UCSD-AML1 (cell line): ENCODE measurements at regions not wholly inside any gene's neighbourhood (a gene's known extent, or its start where the extent isn't known, plus 50 kb on each side); places are given as distances from the start of the nearest gene placed in this dataset.
"Not testable (repeated sequence)": the region's sequence is repeated elsewhere in the genome, so short reads cannot be mapped to it uniquely, and the experiment has no call there.

Source experiments
- DNase-seq: peaks from one replicate; lab custom pipeline; 2025; ENCODE audit not compliant: unreplicated experiment; lab: John Stamatoyannopoulos, UW

DNA sequence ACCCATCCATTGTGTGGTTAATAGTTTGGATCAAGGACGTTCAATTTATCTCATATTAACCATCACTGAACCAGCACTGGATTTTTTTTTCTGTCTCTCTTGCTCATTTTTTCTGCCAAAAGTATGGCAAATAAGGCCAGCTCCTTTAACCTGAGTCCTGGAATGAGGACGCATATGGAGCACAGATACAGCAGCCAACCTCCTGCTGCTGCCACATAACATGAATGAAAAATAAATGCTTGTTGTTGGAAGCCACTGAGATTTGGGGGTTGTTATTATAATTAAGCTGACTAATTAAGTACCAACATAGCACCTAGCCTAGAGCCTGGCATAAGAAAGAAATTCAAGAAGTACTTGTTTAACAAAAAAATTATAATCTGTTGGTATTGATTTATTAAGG is 335.3 kb upstream of the DUSP10 start:
- no peak for DNase-seq

DNA sequence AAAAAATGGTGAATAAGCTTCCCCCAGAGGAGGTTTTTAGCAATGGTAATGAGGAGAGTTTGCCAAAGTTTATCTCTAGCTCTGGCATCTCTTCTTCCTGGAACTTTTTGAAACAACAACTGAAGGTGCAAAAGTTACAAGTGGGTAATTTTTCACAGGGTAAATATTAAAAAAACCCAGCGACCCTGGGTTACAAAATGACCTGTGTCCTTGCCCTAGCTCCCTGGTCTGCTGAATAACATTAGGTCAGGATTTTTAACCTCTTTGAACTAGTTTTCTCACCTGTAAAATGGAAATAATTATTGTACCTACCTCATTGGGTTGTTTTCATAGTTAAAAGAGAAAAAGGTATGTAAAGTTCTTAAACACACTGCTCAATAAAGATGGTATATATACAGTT is 332.4 kb upstream of the DUSP10 start:
- DNase-seq = no peak

DNA sequence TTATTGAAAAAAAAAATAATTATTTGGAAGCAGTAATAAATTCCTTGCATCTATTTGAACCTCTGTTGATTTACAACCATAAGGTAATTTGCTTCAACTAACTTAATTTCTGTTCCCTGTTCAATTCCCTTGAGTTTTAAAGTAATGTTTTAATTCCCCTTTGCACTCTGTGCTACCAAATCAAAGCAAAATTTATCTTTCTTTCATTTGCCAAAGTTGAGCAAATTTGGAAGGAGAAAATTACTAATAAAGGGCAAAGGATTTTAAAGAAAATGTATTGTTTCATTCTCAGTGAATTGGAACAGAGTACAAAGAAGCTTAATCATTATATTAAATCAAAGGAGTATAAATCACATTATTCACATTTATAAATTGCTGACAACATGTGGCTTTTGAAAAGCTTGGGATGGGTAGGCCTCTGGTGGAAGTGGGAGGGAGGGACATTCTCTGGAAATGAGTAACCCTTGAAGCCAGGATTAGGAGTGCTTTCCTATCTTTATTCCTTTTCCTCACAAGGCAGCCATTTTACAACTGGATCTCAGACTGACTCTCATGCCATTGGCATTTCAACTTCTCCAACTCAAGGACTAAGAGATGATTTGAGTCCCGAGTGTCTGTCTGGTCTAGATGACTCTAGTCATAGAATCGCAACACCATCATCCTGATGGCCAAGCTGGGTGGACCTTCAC is 331.6 kb upstream of the DUSP10 start:
- no peak for DNase-seq

DNA sequence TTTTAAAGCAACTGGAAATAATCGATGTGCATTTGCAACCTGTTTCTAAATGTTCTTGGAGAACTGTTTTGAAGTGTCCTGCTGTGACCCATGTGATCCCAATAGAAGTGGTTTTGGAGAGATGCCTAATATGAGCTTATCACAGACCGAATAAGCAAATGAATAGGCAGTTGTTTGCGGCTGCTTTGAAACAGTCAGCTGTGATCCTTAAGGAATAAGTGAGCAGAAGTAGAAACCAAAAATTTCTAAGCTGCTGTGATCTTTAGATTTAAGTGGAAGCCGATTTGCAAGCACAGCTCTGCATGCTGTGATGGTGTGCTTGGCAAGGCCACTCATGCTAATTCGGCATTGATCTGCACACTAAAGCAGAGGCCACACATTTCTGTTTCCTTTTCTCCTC is 329.5 kb upstream of the DUSP10 start:
- no peak for DNase-seq

DNA sequence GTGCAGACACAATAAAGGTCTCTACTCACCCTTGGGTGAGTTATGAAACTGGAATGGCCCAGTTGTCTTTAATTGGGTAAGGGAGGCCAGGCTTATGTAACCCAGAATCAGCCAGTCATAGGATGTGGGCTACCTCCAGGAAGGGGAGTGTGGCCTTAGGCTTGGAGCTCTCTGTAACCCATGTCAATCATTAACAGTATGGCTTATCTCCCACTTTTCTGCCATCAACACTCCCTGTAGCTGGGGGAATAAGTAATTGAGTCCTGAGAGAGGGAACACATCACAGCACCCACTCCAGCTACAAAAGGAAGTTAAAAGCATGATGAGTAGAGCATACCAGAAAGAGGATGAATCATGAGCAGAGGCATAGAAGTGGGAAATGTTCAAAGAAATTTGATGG is 327.0 kb upstream of the DUSP10 start:
- DNase-seq = peak; percentile 63

DNA sequence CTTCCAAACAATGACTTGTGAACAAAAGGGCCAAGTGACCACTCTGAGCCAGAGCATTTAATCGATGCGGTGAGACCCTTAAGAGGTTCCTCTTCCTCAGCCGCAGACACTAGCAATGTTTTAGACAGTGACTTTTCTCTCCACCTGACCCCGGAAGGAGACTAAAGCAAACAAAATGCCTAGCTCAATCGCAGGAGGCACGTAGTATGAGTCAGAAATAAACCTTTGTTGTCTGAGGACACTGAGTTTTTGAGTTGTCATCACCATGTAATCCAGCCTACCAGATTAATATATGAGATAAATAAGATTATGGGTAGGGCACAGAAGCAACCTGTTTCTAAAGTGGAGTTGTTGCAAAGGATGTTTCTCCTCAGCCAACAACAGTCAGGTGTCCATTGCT is 326.2 kb upstream of the DUSP10 start:
- no peak for DNase-seq

DNA sequence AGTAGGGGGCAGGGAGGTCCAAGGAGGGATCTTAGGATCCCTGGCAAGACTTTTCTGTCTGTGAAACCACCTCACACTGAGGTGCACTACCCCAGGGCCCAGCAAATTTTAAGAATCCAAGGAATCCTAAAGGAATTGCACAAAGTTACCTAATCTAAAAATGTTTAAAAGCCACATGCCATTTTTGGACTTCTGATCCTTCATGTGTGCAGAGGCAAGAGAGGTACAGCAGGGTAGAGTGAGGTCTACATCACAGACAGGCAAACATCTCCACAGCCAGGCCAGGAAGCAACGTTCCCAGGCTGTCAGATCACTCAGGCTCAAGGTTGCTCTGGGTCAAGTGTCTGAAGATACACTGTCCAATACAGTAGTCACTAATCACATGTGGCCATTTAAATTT is 324.6 kb upstream of the DUSP10 start:
- DNase-seq = no peak

DNA sequence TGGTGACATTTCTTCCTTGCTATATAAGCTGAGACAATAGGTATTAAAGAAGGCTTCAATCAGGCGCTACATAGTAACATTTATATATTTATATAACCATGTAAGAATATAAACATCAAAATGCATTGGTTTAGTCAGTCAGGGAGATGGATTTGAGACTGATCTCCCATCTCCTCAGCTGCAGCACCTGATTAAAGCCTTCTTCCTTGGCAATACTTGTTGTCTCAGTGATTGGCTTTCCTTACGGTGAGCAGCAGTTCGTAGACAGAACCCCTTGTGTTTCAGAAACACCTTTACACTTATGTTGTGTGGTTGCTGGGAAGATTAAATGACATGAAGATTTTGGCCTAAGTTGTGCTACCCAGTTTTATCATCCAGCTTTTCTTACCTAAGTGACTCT is 323.3 kb upstream of the DUSP10 start:
- DNase-seq = no peak

DNA sequence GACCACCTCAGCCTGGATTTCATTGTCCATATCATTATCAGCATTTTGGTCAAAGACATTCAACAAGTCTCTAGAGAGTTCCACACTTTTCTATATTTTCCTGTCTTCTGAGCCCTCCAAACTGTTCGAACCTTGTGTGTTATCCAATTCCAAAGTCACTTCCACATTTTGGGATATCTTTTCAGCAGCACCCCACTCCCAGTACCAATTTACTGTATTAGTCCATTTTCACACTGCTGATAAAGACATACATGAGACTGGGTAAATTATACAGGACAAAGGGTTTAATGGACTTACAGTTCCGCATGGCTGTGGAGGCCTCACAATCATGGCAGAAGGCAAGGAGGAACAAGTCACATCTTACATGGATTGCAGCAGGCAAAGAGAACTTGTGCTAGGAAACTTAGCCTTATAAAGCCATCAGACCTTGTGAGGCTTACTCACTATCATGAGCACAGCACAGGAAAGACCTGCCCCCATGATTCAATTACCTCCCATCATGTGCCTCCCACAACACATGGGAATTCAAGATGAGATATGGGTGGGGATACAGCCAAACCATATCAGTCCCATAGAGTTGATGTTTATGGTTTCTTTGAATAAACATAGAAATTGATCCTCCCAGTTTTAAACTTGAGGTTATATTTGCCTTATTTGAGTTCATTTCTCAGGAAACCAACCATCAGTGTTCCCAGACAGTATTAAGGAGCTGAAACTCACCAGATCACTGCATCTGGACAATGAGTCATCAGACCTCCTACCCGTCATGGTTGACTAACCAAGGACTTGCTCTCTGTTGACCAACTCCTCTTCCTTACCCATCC is 322.7 kb upstream of the DUSP10 start:
- DNase-seq = no peak

DNA sequence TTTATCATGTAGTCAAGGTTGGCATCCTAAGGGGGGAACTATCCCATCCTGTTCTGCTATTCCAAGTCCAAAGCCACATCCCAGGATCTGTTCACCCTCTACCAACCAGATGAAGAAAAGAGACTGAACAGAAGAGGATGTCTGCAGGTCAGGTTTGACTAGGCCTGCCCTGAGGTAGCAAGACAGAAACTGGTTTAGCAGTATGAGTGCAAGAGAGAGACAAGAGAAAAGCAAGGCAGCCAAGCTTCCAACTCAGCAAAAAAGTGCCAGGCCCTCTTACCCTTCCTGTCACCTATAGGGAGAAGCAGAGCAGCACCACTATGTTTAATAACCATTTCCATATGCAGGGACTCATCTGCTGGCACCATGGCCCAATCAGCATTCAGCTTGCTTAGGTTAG is 320.8 kb upstream of the DUSP10 start:
- DNase-seq = no peak

DNA sequence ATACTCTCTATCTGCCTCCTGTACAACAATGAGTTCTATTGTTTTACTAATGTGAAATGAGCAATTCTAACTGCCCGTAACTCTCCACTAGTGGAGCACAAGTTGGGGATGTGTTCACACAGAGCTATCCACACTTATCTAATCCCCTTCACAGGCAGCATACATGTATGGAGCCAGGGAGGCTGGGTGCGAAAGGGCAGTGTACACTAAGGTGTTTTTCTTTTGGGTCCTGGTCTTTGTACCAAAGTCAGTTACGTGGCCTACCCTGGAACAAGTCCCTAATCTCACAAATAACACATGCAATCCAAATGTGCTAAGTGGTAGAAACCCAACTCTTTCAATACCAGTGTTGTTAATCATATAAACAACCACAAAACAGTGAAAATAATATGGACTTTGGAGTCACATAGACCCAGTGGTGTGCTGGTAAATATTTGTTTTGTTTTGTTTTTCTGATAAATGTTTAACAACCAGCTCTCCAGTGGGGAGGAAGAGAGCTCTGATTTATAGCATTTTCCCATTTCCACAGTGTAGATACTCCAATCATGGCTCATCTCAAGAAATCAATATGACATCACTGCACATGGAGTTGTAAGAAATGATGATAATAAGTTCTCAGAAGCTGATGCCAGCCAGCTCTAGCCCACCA is 319.9 kb upstream of the DUSP10 start:
- DNase-seq = no peak

DNA sequence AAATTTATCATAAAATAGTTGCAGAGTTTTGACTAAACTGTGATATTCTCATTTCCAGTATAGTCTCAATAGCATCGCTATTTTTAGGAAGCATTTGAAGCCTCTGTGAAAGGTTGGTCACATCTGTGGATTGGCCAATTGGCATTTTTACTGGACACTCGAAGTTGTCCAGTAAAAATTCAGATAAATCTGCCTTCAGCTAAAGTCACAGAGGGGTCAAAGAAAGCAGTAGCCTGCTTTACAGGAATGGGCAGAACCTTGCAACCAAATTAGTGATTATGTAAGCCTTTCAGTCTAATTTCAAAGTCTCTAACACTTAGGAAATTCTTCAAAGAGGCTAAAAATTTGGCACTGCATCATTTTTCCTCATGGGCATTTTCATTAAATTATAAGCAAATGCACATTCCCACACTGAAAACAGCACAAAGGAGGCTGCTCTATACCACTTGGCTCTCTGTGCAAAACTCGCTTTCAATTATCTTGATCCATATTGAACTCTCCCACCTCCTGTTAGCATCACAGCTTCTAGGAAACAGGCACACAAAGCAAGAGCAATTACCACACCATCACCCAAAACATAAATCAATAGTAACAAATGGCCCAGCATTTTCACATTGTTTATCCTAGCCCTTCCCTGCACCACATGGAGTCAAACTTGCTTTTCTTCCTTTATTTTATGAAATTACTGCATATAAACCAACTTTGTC is 318.5 kb upstream of the DUSP10 start:
- no peak for DNase-seq

DNA sequence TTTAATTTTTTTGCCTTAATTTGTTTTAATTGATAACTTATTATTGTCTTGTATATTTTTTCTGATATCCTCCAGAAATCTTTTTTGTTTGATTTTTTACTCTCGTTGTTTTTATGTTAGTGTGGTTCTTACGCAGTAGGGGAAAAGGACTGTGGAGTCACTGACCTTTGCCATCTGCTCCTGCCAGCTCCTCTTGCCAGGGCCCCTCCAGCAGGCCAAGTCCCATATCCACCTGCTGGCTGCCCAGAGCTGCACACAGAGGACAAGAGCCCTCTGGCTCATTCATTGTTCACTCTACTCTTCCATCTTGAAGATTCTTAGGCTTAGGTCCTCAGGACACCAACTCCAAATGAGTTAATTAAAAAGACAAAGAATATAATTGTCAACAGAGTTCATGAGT is 316.4 kb upstream of the DUSP10 start:
- DNase-seq = no peak

DNA sequence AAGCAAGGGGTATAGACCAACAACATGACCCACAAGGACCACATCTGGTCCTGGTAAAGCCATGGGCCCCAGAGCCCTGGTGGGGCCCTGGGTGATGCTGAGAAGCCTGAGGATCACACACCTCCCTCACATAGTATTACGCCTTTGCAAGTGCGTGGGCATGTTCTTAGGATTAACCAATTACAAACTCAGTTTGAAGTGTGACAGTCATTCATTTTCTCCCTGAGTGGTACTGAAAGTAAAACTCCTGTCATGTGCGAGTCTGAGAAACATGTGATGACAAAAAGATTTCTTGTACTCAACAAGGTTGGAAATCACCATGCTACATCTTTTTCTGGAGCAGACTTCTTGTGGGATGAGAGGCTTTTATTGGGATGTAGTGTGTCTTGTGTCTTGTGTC is 315.3 kb upstream of the DUSP10 start:
- DNase-seq = no peak

DNA sequence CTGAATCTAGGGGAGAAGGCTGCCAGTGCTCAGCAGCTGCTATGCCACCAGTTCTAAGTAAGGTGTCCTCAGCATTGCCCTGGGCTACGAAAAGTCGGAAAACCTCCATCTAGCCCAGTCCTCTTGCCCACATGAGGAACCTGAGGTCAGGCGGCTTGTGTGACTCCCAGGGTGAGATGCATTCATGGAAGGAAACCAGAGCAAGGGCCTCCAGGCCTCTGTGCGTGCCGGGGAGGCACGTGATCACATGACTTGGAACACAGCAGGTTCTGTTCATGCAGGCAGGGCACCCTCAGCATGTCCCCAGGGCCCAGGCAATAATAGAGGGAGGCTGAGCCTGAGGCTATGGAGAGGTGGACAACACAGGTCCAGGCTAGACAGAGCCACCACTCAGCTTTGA is 312.5 kb upstream of the DUSP10 start:
- no peak for DNase-seq

DNA sequence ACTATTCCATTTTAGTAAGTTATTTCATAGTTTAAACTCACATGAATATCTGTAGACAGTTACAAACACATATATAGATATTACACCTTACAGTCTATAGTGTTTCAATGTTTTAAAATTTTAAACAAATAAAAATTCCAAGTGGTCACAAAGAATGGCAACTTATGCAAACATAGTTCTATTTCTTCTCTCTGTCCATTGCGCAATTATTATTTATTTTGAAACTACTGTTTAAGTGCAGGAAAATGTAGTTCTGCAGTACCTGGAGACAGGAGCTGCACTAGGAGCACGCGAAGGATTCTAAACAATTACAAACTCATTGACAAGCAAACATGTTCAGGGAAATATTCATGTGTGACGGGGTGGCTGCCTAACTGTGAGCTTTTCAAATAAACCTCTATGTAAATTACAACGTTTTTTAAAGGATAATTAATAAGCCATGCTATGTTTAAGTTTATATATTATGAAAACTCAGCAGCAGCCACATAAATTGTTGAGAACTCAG is 312.0 kb upstream of the DUSP10 start:
- DNase-seq = no peak

DNA sequence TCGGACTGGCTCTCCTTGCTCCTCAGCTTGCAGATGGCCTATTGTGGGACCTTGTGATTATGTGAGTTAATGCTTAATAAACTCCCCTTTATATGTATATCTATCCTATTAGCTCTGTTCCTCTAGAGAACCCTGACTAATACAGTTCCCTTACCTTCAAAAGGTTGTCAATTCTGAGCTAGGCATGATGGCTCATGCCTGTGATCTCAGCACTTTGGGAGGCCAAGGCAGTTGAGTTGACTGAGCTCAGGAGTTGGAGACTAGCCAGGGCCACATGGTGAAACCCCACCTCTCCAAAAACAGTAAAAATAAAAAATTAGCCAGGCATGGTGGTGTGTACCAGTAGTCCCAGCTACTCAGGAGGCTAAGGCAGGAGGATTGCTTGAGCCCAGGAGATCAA is 309.4 kb upstream of the DUSP10 start:
- DNase-seq = not testable (repeated sequence)

DNA sequence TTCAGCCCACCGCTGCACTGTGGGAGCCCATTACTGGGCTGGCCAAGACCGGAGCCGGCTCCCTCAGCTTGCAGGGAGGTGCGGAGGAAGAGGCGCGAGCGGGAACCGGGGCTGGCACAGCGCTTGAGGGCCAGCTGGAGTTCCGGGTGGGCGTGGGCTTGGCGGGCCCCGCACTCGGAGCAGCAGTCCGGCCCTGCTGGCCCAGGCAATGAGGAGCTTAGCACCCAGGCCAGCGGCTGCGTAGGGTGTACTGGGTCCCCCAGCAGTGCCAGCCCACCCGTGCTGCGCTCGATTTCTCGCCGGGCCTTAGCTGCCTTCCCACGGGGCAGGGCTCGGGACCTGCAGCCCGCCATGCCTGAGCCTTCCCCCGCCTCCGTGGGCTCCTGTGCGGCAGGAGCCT is 307.8 kb upstream of the DUSP10 start:
- DNase-seq = not testable (repeated sequence)

DNA sequence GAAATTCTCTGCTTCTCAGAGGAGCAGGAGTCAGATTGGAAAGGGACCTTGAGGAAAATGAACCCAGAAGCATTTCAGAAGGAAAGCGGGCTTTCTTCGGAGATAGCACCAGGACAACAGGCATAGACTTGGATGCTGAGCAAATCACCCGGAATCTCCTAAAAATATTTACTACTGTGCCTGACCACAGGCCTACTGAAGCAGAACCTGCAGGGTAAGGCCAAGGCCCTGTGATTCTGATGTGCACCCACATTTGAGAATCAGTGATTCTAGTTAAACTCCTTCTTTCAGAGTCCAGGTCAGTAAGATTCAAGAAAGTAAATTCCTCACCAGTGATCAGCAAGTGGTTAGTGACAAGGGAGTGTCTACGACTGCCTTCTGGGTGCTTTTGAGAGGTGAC is 307.3 kb upstream of the DUSP10 start:
- no peak for DNase-seq

DNA sequence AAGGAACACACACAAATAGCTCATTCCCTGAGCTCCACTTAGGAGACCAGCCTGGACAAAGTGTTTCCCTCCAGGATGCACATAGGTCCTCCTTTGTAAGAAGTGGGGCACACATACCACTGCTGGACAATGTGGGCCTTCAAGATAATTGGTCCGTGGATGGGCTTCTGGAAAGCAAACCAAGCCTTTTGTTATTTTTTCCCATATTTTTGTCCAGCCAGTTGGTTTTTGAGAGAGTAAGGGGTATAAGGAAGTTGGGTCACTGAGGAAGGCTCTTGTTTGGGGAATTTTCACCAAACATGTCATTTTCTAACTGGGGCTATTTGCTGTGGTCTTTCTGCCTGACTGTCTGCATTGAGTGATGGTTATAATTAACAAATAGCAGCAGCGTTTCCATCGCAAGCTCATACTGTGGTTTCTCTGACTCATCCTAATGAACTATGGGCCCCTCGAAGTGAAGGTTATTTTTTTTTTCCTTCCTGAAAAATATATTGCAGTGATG is 306.3 kb upstream of the DUSP10 start:
- no peak for DNase-seq

DNA sequence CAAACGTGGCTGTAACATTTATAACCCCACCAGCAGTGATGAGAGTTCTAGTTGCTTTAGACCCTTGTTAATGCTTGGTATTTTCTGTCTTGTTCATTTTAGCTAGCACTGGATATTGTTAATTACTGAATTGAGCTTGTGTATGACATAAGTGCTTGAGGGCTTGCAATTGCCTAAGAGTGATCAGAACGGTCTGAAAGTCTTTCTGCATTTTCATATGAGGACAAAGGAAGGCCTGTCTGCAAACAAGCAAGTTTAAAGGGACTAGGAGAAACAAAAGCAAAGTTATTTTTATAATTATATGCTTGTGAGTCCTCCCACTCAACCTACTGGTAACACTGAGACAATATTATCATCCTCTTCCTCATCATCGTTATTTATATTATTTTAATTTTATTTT is 305.5 kb upstream of the DUSP10 start:
- no peak for DNase-seq
